ENCODE measurements at regions not wholly inside any gene's neighbourhood (a gene's known extent, or its start where the extent isn't known, plus 50 kb on each side); places are given as distances from the start of the nearest gene placed in this dataset.
"Not testable (repeated sequence)": the region's sequence is repeated elsewhere in the genome, so short reads cannot be mapped to it uniquely, and the experiment has no call there.

DNA sequence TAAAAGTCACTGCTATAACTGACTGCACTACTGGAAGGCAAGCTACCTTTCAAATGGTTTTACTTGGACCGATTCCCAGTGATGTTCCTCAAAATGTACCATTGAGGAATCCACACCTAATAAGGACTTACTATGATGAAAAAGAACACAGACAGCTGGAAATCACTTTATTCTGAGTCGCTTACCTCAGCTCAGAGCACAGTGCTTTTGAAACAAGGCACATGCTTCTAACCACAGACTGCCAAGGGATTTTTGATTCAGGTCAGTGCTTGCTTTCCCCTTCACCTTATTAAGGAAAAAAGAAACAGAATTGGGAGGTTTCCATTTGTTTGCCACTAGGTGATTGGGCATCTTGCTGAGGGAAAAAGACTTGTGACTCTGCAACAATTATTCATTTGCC lies 707.5 kb upstream of the FSHR start:
- intact Hi-C loops (cut with DNase I): no loop called here
- DNase-seq (no peak), ATAC-seq (ENCODE audit: poor library complexity) (no peak)

DNA sequence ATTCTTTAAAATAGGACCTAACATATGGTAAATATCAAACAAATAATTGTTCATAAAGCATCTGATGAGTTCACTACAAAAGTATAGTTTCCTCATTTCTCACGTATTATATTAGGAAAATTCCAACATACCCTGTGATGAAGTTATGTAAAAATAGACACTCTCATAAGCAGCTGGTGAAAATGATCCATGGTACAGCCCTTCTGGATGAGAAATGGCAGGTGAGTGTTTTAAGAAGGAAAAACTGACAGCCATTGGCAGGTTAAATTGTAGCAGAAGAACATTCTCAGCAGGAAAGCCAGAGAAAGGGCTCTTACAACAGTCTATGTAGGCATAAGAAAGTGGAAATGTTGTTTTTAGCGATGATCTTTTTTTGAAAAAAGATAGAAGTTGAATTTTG lies 706.5 kb upstream of the FSHR start:
- DNase-seq: no peak
- peak; percentile 46 for ATAC-seq (ENCODE audit: poor library complexity)
- intact Hi-C loops (cut with DNase I): no loop called here

DNA sequence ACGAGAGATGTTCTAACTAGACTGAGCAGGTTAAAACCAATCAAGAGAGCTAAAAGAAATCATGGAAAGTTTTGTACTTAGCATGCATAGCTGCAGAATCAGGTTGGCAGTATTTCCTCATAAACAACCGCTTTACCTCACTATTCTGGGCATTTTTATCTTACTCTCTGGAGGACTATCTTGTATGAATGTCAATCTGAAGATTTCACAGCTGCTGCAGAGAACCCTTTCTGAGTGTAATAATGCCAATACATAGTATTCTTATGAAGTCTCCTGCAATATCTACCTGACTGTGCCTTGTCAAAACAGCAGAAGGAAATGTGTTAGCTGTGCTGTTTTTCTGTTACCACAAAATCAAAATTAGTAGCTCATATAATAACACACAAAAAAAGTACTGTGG lies 705.9 kb upstream of the FSHR start:
- ATAC-seq (ENCODE audit: poor library complexity): peak; percentile 62
- intact Hi-C loops (cut with DNase I): no loop called here
- DNase-seq: no peak

DNA sequence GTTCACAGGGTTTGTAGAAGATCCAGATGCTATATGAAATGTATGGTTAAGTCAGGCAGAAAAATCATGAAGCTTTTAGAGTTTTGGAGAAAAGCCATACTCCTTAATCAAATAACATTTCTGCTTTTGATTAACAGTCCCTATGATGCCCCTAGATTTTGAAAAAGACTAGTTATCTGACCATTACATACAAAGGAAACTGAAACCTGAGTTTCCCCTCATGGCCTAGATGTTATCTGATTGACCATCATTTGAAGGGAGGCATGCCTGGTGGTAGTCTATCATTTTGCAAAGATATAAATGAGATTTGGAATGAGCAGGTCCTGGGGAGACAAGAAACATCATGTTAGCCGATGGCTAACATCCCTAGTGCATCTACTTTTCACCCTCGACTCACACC lies 704.3 kb upstream of the FSHR start:
- DNase-seq (no peak), ATAC-seq (ENCODE audit: poor library complexity) (no peak)
- intact Hi-C loops (cut with DNase I): no loop called here

DNA sequence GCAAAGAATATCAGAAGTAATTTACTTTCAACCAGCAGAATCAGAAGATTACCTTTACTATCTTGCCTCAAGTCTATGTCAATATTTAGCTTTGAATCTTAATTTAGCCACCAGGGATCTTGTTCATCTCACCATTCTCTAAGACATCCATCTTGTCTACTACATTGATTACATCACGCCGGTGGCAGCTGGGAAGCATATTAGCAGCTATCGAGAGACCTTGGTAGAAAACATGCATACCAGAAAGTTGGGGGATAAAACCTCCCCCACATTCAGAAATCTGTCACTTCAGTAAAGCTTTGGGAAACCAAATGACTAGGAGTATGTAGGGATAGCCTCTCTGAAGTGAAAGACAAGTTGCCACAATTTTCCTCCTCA lies 703.8 kb upstream of the FSHR start:
- no peak for ATAC-seq (ENCODE audit: poor library complexity)
- intact Hi-C loops (cut with DNase I): no loop called here
- DNase-seq: no peak

DNA sequence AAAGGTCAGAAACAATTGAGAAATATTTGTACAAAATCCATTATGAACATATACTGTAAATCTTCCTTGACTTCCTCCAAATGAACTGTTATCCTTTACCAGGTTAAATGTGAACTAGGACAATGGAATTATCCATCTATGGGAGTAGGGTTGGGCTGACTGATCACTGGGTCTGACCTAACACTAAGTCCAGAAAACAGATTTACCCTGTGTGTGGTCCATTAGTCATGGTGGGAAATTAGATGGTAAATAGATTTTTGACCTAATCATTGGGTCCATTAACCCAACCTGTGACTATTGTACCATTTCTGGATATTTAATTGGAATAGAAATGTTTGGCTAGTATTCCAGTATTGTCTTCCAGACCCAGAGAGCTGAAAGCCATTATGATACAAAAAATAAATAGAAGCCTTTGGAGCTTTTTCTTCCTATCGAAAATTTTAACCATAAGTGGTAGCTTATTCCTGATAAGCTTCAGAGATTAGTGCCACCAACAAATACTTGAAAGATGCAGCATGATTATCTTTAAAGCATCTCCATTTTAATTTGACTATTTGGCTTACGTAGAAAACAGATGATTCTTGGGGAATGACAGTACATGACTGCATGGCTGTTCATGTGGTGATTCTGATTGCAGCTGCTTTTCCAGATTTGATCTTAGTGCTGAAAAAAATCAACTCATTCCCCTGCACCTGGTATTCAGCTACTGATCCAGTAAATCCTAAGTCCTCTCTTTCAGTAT lies 703.2 kb upstream of the FSHR start:
- ATAC-seq (ENCODE audit: poor library complexity): no peak
- intact Hi-C loops (cut with DNase I): no loop called here
- DNase-seq: no peak

DNA sequence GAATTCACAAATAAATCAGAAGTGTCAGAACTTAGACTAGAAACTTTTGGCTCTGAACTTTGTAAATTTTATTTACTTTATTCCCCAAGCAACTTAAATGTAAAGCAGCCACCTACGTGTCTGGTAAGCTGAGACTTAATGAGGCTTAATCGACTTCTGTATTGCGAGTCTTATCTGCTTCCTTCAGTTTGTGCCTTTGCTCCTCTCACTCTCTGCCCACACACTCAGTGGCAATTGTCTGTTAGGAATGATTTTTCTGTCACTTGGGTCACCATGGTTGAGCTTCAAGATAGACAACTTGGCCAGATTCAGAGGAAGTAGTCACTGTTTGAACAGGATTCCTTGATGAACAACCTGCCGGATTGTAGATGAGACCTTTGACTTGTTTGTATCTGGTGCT lies 691.4 kb upstream of the FSHR start:
- intact Hi-C loops (cut with DNase I): no loop called here
- ATAC-seq (ENCODE audit: poor library complexity) (no peak), DNase-seq (no peak)

DNA sequence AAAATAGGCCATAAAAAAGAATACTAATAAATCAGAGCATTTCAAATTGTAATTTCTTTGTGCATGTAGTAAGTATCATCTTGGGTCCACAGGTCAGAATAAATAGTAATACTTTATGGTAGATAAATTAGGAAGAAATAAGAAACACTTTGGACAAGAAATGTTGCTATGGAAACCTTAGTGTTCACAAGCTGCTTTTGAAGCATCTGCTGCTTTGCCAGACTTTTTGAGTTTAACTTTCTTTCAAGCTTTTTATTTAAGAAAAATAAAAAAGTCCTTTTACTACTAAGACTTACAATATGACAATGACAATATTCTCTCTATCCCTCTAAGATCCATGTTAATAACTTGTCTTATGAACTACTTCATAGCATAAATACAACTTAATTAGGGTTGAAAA lies 690.7 kb upstream of the FSHR start:
- ATAC-seq (ENCODE audit: poor library complexity): no peak
- intact Hi-C loops (cut with DNase I): no loop called here
- no peak for DNase-seq

DNA sequence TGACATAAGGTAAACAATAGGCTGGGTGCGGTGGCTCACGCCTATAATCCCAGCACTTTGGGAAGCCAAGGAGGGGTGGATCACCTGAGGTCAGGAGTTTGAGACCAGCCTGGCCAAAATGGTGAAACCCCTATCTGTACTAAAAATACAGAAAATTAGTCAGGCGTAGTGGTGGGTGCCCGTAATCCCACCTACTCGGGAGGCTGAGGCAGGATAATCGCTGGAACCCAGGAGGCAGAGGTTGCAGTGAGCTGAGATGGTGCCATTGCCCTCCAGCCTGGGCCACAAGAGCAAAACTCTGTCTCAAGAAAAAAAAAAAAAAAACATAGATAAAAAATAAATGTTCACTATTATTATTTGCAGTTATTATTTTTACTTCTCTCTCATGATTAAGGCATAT lies 689.8 kb upstream of the FSHR start:
- DNase-seq; intact Hi-C loops (cut with DNase I); ATAC-seq (ENCODE audit: poor library complexity): not testable (repeated sequence)

DNA sequence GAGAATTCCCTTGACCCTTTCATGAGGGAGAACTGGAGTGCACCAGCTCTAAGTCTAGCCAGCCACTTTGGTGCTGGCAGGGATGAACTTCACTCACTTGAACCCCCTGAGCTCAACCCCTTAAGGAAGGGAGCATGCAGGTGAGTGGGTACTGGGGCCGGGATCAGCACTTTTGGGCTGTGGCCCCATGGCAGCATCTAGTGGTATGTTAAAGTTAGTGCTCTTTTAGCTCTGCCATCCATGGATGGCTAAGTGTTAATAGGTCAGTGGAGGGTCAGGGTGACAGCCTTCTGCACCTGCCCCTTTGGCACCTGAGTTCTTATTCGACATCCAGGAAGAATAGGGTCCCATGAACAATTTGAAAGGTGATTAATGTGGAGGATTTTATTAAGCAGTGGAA lies 689.0 kb upstream of the FSHR start:
- no peak for DNase-seq
- intact Hi-C loops (cut with DNase I): no loop called here
- ATAC-seq (ENCODE audit: poor library complexity): no peak

DNA sequence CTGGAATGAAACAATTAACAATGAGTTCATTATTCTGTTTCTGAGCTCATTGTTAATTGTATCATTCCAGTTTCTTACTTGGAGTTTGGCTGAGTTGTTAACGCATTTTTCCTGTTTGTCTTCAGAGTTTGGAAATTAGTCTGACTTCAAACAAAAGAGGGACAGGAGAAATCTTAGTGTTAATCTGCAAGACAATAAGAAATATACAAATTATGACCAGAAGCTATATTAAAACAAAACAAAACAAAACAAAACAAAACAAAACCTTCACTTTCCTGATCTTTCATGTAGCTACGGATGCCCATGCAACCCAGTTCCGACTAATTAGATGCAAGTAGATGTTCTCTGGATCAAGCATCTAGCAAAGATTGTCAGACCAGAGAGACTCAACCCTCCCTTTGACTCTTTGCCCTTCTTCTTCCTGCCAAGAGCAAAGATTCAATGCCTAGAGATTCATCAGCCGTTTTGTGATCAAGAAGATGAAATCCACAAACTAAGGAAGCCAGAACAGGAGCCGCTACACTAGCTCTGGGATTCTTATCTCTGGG lies 686.2 kb upstream of the FSHR start:
- no peak for ATAC-seq (ENCODE audit: poor library complexity)
- intact Hi-C loops (cut with DNase I): no loop called here
- DNase-seq: no peak

DNA sequence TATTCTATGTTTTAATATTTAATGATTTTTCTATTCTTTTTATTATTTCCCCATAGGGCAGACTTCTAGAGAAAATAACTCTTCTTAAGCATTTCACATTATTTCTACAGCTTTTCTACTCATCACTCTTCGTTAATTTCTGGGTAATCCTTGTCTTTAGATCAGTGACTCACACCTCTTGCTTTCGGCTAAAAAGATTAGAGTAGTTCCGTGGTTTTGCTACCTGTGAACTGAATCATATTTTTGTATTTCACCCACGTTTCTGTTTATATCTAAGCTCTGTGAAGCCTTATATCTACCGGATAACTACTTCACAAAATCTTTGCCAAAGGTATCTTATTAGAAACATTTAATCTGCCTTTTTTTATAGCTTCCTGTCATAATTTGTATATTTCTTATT lies 685.5 kb upstream of the FSHR start:
- no peak for DNase-seq
- no peak for ATAC-seq (ENCODE audit: poor library complexity)
- intact Hi-C loops (cut with DNase I): no loop called here

DNA sequence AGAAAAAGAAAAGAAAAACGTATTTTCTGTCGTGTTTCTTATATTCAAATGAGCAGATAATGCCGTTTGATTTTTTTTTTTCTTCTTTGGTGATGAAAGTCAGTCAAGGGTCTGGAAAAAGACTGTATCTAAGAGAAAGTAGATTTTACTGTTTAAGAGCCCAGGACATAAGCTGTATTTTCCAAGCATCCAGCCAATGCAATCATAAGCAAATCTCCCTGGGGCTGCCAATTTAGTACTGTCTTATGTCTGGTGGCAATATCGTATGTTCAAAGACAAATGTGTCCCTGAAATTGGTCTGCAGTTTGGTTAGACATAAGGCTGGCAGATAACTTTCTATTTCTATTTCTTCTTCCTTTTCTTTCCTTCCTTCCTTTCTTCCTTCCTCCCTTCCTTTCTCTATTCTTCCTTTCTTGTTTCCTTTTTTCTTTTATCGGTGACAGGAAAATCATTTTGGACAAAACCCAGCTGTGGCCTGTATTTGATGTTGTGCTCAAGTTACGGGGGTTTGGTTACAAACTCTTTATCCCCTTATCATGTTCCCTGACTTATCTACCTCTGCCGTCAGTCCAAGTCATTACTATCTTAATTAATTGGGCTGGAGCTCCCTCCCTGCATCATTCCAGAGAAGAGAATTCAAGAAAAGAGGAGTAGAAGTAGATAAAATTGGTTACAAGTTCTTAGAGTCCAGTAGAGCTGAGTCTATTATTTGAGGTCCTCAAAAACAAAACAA lies 683.4 kb upstream of the FSHR start:
- no peak for ATAC-seq (ENCODE audit: poor library complexity)
- intact Hi-C loops (cut with DNase I): no loop called here
- DNase-seq: no peak

DNA sequence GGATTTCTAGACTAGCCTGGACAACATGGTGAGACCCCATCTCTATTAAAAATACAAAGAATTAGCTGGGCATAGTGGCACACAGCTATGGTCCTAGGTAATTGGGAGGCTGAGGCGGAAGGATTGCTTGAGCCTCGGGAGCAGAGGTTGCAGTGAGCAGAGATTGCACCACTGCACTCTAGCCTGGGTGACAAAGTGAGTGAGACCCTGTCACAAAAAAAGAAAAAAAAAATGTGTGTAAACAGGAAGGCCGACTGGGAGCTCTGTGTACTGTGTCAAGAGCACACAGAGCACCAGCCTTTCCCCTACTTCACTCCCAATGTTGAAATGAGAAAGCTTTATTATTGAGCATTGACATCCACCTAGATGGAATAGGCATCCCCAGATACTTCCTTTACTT lies 681.7 kb upstream of the FSHR start:
- intact Hi-C loops (cut with DNase I): no loop called here
- DNase-seq: no peak
- ATAC-seq (ENCODE audit: poor library complexity): no peak

DNA sequence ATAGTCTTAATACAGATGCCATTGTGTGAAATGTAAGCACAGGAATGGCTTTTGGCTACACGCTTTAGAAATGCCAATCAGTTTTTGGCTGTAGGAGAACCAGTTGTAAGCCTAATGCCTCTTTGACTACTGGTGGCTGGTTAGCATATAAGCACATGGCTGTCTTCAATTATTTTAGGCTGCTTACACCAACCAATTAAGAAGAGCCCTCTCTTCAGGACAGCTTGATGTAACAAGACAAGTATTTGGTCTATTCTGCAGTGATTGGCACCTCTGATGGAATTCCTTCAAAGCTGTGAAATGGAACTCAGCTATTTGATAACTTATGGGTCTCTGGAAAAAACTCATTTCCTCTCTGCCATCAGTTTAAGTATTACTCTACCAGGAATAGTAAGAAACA lies 680.1 kb upstream of the FSHR start:
- intact Hi-C loops (cut with DNase I): no loop called here
- ATAC-seq (ENCODE audit: poor library complexity) (no peak), DNase-seq (no peak)

DNA sequence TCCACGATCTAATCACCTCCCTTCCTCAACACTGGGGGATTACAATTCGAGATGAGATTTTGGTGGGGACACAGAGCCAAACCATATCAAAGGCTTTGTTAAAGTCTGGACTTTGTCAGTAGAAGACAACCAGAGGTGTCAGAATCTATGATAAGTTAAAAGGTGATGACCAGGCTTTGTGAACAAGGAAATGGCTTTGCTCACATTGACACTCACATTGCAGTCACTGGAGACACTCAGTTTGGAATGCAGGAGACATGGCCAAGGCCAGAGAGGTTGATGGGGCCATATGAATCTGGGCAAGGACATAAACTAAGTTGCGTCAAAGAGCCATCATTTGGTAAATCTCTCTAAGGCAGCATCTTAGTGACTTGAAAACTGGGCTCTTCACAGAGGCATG lies 678.2 kb upstream of the FSHR start:
- ATAC-seq (ENCODE audit: poor library complexity): peak; percentile 95
- DNase-seq: no peak
- intact Hi-C loops (cut with DNase I): no loop called here

DNA sequence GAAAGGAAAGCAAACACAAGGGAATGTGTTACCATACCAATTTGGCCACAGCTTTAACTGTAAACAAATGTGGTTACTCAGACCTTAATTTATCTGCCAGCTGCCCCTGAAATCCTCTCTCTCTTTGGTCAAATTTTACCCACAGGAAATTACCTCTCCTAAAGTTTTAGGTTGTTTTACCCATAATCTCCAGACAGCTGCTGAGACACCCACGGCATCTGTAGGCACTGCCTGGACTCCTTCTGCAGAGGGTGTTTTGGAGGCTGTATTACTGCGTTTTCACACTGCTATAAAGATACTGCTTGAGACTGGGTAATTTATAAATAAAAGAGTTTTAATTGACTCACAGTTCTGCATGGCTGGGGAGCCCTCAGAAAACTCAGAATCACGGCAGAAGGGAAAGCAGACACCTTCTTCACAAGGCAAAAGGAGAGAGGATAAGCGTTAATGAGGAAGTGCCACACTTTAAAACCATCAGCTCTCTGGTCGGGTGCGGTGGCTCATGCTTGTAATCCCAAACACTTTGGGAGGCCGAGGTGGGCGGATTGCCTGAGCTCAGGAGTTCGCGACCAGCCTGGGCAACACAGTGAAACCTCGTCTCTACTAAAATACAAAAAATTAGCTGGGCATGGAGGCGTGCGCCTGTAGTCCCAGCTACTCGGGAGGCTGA lies 677.5 kb upstream of the FSHR start:
- intact Hi-C loops (cut with DNase I): no loop called here
- DNase-seq (no peak), ATAC-seq (ENCODE audit: poor library complexity) (no peak)

DNA sequence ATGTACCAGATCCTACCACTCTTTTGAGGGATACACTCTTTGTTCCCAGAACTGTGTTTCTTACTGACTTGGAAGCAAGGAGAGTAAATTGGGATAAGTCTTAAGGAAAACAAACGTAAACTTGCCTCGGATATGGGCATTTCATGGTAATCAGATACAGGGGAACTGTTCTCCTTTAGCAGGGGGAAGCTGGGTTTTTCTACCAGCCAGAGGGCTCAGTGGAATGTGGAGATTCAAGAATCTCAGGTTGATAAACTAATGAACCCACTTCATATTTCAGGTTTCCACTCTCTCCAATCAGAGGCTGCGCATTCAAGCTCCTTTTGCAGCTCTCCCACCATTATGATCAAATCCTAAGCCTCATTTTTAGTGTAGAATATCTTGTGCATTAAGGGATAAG lies 676.5 kb upstream of the FSHR start:
- ATAC-seq (ENCODE audit: poor library complexity) (no peak), DNase-seq (no peak)
- intact Hi-C loops (cut with DNase I): no loop called here

DNA sequence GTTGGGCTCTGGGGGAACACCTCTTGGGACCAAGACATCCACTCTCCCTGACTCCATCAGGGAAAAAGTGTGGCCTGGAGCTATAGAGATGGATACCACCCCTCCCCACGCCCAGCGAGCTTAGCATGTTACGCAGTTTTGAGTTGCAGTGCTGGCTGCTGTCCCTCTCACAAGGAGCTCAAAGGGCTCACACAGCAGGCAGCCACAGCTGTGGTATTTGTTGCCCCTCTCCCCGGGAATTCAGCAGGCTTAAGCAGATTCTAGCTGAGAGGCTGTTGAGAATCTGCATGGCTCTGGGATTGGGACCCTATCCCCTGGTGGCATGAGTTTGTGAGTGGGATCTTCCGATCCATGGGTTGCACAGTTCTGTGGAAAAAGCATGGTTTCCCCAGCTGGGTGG lies 673.1 kb upstream of the FSHR start:
- intact Hi-C loops (cut with DNase I): no loop called here
- no peak for ATAC-seq (ENCODE audit: poor library complexity)
- no peak for DNase-seq

DNA sequence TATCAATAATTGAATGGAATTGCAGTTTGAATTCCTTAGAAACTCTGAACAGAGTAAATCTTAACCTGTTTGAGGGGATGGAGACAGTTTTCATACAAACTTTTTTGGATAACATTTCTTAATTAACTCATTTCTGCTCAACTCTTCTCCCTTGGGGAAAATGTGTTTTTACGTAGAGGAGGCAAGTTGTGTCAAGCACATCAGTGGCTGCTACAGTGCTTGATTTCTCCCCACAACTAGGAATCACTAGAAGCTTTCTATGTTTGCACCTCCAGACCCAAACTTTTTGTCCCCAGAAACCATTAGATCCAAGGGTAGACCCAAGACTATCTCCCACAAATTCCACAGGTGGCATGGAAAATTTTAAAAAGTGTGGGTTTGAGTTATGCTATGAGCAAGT lies 658.9 kb upstream of the FSHR start:
- intact Hi-C loops (cut with DNase I): no loop called here
- ATAC-seq (ENCODE audit: poor library complexity) (peak; percentile 50), DNase-seq (no peak)

Data from Right ventricle myocardium superior (tissue), 1 donor.